ENCODE measurements at regions not wholly inside any gene's neighbourhood (a gene's known extent, or its start where the extent isn't known, plus 50 kb on each side); places are given as distances from the start of the nearest gene placed in this dataset.

DNA sequence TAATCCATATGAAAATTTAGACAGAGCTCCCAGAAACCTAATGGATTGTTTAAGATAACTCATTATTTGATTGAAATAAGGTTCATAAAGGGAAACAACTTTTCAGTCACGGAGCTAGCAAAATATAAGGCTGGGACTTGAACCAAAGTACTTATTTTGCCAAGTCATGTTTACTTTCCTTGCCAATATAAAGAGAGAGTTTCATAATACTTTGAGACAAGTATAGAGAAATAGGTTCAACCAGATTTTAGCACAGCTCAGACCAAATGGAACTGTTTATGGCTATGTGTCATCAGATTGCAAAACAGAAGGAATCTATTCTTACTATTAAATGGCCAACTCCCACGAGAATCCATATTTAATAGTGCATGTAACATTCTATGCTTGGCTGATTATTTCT is 1517.5 kb upstream of the TENM4 start:
- intact Hi-C loops (cut with micrococcal nuclease) (no loop called here), dilution Hi-C loops (cut with MboI; ENCODE audit: extremely low pct_ligation_motif_present, low sequenced_read_pairs) (no loop called here)
- Histone ChIP-seq H3K4me2 (ENCODE audit: insufficient read depth, low read length) (no peak overlapping the region), H4K20me1 (replicated peaks; ENCODE audit: control insufficient read depth, extremely low read depth, insufficient read depth, low read length) (no peaks in the 10 kb centered on the region), H3K27ac (ENCODE audit: insufficient read depth, low read depth, low read length) (no peak overlapping the region), H2AFZ (ENCODE audit: low read depth, low read length) (no peak overlapping the region), H3K36me3 (ENCODE audit: control insufficient read depth in 2 of 2, extremely low read depth in 1 of 2, insufficient read depth in 2 of 2, low read length in 2 of 2) (no peaks in the 10 kb centered on the region), H3K9me3 (replicated peaks; ENCODE audit: control insufficient read depth, insufficient read depth, low read length) (no peaks in the 10 kb centered on the region), H3K27me3 (ENCODE audit: control insufficient read depth in 2 of 2, insufficient read depth in 2 of 2, low read length in 2 of 2) (no peaks in the 10 kb centered on the region), H3K4me1 (ENCODE audit: control insufficient read depth, extremely low read depth, insufficient read depth, low read length) (no peaks in the 10 kb centered on the region), H3K4me3 (replicated peaks in 1 of 3; ENCODE audit: insufficient read depth in 1 of 3, low read depth in 1 of 3, low read length in 3 of 3) (no peak overlapping the region), H3K9me1 (replicated peaks; ENCODE audit: control insufficient read depth, extremely low read depth, insufficient read depth, low read length) (no peaks in the 10 kb centered on the region), H3K79me2 (ENCODE audit: control insufficient read depth, insufficient read depth, low read length) (no peaks in the 10 kb centered on the region), H3K9ac (replicated peaks; ENCODE audit: extremely low read depth, insufficient read depth, low read length) (no peak overlapping the region)
- TF ChIP-seq MYC (IDR thresholded peaks at IDR 0.05; ENCODE audit: low read depth, low read length) (no peak), POLR2A (IDR thresholded peaks at IDR 0.05; ENCODE audit: low read depth, low read length) (no peak), GATA2 (IDR thresholded peaks at IDR 0.05; ENCODE audit: insufficient read depth, insufficient read length, low read depth, low read length) (no peak), POLR2AphosphoS5 (IDR thresholded peaks at IDR 0.05; ENCODE audit: insufficient read depth, low read depth, low read length) (no peak), JUN (IDR thresholded peaks at IDR 0.05; ENCODE audit: borderline replicate concordance, insufficient read depth, insufficient read length, low read depth) (no peak), FOS (IDR thresholded peaks at IDR 0.05; ENCODE audit: borderline replicate concordance, insufficient read depth, low read length) (no peak), EZH2 (IDR thresholded peaks at IDR 0.05; ENCODE audit: borderline replicate concordance, low read depth, low read length, severe bottlenecking) (no peak)
- TF ChIP-seq, protein P1, sequence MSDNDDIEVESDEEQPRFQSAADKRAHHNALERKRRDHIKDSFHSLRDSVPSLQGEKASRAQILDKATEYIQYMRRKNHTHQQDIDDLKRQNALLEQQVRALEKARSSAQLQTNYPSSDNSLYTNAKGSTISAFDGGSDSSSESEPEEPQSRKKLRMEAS (IDR thresholded peaks at IDR 0.05; ENCODE audit: insufficient read depth, insufficient read length): no peak
- TF ChIP-seq, protein P2, sequence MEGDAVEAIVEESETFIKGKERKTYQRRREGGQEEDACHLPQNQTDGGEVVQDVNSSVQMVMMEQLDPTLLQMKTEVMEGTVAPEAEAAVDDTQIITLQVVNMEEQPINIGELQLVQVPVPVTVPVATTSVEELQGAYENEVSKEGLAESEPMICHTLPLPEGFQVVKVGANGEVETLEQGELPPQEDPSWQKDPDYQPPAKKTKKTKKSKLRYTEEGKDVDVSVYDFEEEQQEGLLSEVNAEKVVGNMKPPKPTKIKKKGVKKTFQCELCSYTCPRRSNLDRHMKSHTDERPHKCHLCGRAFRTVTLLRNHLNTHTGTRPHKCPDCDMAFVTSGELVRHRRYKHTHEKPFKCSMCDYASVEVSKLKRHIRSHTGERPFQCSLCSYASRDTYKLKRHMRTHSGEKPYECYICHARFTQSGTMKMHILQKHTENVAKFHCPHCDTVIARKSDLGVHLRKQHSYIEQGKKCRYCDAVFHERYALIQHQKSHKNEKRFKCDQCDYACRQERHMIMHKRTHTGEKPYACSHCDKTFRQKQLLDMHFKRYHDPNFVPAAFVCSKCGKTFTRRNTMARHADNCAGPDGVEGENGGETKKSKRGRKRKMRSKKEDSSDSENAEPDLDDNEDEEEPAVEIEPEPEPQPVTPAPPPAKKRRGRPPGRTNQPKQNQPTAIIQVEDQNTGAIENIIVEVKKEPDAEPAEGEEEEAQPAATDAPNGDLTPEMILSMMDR (IDR thresholded peaks at IDR 0.05; ENCODE audit: extremely low read depth in 1 of 2, insufficient read depth in 1 of 2, low read depth in 1 of 2, low read length in 2 of 2): no peak
- no TSS peak for BruUV-seq (replicated peaks)
- ChIA-PET CTCF (no interaction called here), POLR2A (no interaction called here)
- DNase-seq (ENCODE audit: low read depth, low spot score): no peak
- FAIRE-seq: no peak
